HEK293T (cell line): ENCODE measurements at regions not wholly inside any gene's neighbourhood (a gene's known extent, or its start where the extent isn't known, plus 50 kb on each side); places are given as distances from the start of the nearest gene placed in this dataset.

ENCODE experiments used
- CTCF ChIA-PET: fragments of 350-600 bp; formaldehyde crosslinking; extraction: SDS; loops from one replicate; lab custom pipeline; 2021; ENCODE audit warnings: antibody characterized with exemption, inconsistent platforms; lab: Yijun Ruan, JAX
- POLR2A ChIA-PET: fragments of 350-600 bp; formaldehyde crosslinking; extraction: SDS; loops from one replicate; lab custom pipeline; 2020; ENCODE audit warnings: antibody characterized with exemption, inconsistent platforms; lab: Yijun Ruan, JAX
- DNase-seq: peaks from one replicate; pipeline ENCODE4 v3.0.0; 2012; ENCODE audit warnings: mixed read lengths; ENCODE audit errors: extremely low spot score
- ARNT ChIP-seq: fragments of 450-650 bp; IDR thresholded peaks from 2 replicates; pipeline ENCODE4 v1.6.1; 2017; ENCODE audit warnings: mild to moderate bottlenecking
- BHLHE40 ChIP-seq: fragments of 450-650 bp; IDR thresholded peaks from 2 replicates; pipeline ENCODE4 v1.6.1; 2016; ENCODE audit warnings: mild to moderate bottlenecking, moderate library complexity, borderline replicate concordance
- CTBP1 ChIP-seq: fragments of 450-650 bp; IDR thresholded peaks from 2 replicates; pipeline ENCODE4 v1.6.1; 2016; ENCODE audit warnings: borderline replicate concordance
- ELF4 ChIP-seq: fragments of 450-650 bp; IDR thresholded peaks from 2 replicates; pipeline ENCODE4 v1.6.1; 2017; ENCODE audit warnings: antibody characterized with exemption
- FOXA1 ChIP-seq: fragments of 450-650 bp; IDR thresholded peaks from 2 replicates; pipeline ENCODE4 v1.6.1; 2016; ENCODE audit warnings: mild to moderate bottlenecking
- FOXK2 ChIP-seq: fragments of 450-650 bp; IDR thresholded peaks from 2 replicates; pipeline ENCODE4 v1.6.1; 2016; ENCODE audit warnings: mild to moderate bottlenecking
- FOXM1 ChIP-seq: fragments of 450-650 bp; IDR thresholded peaks from 2 replicates; pipeline ENCODE4 v1.6.1; 2017; ENCODE audit warnings: mild to moderate bottlenecking, borderline replicate concordance
- HDGF ChIP-seq: fragments of 450-650 bp; IDR thresholded peaks from 2 replicates; pipeline ENCODE4 v1.6.1; 2017; ENCODE audit warnings: antibody characterized with exemption, borderline replicate concordance
- L3MBTL2 ChIP-seq: fragments of 450-650 bp; conservative IDR thresholded peaks from 2 replicates; pipeline ENCODE4 v1.6.1; 2016; ENCODE audit warnings: mild to moderate bottlenecking
- LEF1 ChIP-seq: fragments of 450-650 bp; IDR thresholded peaks from 2 replicates; pipeline ENCODE4 v1.6.1; 2017; ENCODE audit warnings: mild to moderate bottlenecking, borderline replicate concordance
- NFRKB ChIP-seq: fragments of 450-650 bp; IDR thresholded peaks from 2 replicates; pipeline ENCODE4 v1.6.1; 2016; ENCODE audit warnings: mild to moderate bottlenecking, moderate library complexity
- SP1 ChIP-seq: fragments of 450-650 bp; IDR thresholded peaks from 2 replicates; pipeline ENCODE4 v1.6.1; 2017
- SUZ12 ChIP-seq: fragments of 450-650 bp; IDR thresholded peaks from 2 replicates; pipeline ENCODE4 v1.6.1; 2016; ENCODE audit warnings: mild to moderate bottlenecking
- TARDBP ChIP-seq: fragments of 450-650 bp; IDR thresholded peaks from 2 replicates; pipeline ENCODE4 v1.6.1; 2016
- ZNF384 ChIP-seq: fragments of 450-650 bp; IDR thresholded peaks from 2 replicates; pipeline ENCODE4 v1.6.1; 2016
- TF ChIP-seq, protein P1 (sequence below): fragments of 450-650 bp; IDR thresholded peaks from 2 replicates; pipeline ENCODE4 v1.6.1; 2016

DNA sequence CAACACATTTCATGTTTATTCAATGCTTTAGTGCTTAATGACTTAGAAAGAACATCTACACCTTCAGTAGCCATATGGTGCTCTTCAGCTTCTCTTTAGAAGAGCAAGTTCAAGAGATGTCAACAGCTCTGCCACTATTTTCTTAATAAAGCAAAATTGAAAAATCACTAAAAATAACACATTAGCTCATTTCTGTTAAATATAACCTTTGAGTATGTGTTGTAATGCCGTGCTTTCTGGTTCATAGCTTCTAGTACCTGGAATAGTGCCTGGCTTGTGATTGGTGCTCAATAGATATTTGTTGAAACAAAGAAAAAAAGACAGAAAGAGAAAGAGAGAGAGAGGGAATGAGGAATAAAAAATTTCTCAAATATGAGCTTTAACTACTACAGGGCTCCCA lies 349.8 kb upstream of the SPRED2 start:
- DNase-seq, result no peak
- CTCF ChIA-PET, result no interaction called here
- POLR2A ChIA-PET, result no interaction called here
- TF ChIP-seq BHLHE40 (no peak), LEF1 (no peak), CTBP1 (no peak)

DNA sequence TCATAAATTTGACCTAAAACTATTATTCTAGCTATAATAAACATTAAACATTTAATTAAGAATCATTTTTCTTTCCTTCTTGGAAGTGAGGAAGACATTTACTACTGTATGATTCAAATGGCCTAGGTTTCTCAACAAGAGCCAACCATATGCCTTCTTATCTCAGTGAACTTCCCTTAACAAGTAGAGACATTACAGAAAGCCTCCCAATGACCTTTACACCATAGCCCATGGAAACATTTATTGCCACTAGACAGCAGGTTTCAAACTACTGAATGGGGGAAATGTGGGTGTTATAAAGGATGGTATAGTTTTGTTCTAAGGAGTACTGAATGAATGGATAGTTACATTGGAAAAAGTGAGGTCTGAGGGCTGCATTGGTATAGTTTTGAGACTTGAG lies 349.4 kb upstream of the SPRED2 start:
- DNase-seq, result no peak
- POLR2A ChIA-PET, result no interaction called here
- no peak for TF ChIP-seq NFRKB
- no peak for TF ChIP-seq L3MBTL2
- TF ChIP-seq, protein P1, sequence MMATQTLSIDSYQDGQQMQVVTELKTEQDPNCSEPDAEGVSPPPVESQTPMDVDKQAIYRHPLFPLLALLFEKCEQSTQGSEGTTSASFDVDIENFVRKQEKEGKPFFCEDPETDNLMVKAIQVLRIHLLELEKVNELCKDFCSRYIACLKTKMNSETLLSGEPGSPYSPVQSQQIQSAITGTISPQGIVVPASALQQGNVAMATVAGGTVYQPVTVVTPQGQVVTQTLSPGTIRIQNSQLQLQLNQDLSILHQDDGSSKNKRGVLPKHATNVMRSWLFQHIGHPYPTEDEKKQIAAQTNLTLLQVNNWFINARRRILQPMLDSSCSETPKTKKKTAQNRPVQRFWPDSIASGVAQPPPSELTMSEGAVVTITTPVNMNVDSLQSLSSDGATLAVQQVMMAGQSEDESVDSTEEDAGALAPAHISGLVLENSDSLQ, result no peak
- TF ChIP-seq TARDBP, result no peak
- TF ChIP-seq ZNF384, result no peak
- no peak for TF ChIP-seq LEF1
- no peak for TF ChIP-seq FOXM1
- TF ChIP-seq SP1, result no peak
- TF ChIP-seq ELF4, result no peak
- TF ChIP-seq BHLHE40, result no peak
- TF ChIP-seq FOXA1, result no peak
- TF ChIP-seq HDGF, result no peak
- no peak for TF ChIP-seq FOXK2
- no peak for TF ChIP-seq ARNT
- TF ChIP-seq SUZ12, result no peak
- no peak for TF ChIP-seq CTBP1
- CTCF ChIA-PET, result no interaction called here

DNA sequence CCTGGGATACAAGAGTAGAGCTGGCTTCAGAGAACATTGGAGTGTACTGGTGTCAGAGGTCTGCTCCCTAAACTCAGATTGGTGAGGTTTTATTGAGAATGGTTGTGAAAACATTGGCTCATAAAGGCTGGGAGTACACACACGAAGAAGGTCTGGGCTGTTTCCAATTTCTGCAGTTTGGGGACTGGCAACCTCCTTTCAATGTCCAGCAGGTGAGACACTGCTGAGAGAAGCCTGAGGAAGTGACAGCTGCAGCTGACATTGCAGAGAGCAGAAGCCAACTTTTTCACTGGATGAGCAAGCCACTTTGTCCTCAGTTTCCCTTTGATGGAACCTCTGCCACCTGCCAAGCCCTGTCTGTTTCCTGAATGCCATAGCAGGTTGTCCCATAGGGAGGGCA lies 346.6 kb upstream of the SPRED2 start:
- DNase-seq, result no peak
- POLR2A ChIA-PET, result no interaction called here
- CTCF ChIA-PET, result interaction anchor here (0.8 kb wide), 1 partner anchor 41 kb away, joined by 3 read pairs; no protein-coding TSS in a partner anchor
- TF ChIP-seq ARNT, result no peak
- no peak for TF ChIP-seq ZNF384
- no peak for TF ChIP-seq LEF1
- no peak for TF ChIP-seq CTBP1
- TF ChIP-seq BHLHE40, result no peak
- no peak for TF ChIP-seq FOXA1

DNA sequence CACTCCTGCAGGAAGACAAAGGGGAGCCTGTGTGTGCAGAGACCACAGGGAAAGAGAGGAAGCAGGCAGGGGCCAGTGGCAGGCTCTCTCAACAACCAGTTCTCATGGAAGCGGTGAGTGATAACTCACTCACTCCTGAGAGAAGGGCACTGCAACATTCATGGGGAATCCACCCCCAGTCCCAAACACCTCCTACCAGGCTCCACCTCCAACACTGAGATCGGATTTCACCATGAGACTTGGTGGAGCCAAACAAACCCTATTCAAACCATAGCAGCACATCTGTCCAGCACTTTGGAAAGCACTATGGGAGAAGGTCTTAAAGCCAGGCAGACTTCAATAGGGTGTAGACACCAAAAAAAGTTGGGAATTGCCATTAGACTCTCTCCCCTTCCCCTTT lies 345.7 kb upstream of the SPRED2 start:
- ChIA-PET CTCF (interaction anchor here (0.8 kb wide), 1 partner anchor 42 kb away, joined by 3 read pairs; no protein-coding TSS in a partner anchor), POLR2A (no interaction called here)
- no peak for DNase-seq
- TF ChIP-seq SUZ12 (no peak), SP1 (no peak), NFRKB (no peak), TARDBP (no peak), CTBP1 (no peak), LEF1 (no peak), ELF4 (no peak), HDGF (no peak), L3MBTL2 (no peak), FOXA1 (no peak), BHLHE40 (no peak), FOXK2 (no peak), FOXM1 (no peak), ARNT (no peak), ZNF384 (no peak)
- TF ChIP-seq, protein P1, result no peak

DNA sequence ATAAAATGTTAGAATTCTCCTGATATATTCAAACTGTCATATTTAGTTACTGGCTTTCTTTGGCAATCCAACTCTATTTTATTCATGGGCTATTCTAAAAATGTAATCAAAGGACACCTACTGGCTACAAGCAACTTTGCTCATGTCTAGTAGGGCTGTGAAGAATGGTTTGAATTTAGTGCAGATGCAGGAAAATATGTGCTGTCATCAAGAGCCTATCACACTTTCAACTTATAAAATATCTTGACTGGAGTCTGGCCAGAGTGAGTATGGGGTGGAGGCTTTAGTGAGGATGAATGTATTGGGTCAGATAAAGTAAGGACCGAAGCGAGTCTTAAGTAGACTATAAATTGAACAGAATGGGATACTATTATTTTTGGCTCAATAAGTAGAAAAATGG lies 343.4 kb upstream of the SPRED2 start:
- TF ChIP-seq CTBP1, result no peak
- TF ChIP-seq NFRKB, result no peak
- TF ChIP-seq L3MBTL2, result no peak
- no peak for TF ChIP-seq FOXM1
- no peak for TF ChIP-seq SUZ12
- TF ChIP-seq FOXA1, result no peak
- TF ChIP-seq, protein P1, result no peak
- no peak for TF ChIP-seq SP1
- TF ChIP-seq ARNT, result no peak
- TF ChIP-seq FOXK2, result no peak
- no peak for TF ChIP-seq ELF4
- no peak for TF ChIP-seq LEF1
- TF ChIP-seq ZNF384, result no peak
- no peak for TF ChIP-seq BHLHE40
- TF ChIP-seq TARDBP, result no peak
- TF ChIP-seq HDGF, result no peak
- CTCF ChIA-PET, result no interaction called here
- DNase-seq, result no peak
- POLR2A ChIA-PET, result no interaction called here

DNA sequence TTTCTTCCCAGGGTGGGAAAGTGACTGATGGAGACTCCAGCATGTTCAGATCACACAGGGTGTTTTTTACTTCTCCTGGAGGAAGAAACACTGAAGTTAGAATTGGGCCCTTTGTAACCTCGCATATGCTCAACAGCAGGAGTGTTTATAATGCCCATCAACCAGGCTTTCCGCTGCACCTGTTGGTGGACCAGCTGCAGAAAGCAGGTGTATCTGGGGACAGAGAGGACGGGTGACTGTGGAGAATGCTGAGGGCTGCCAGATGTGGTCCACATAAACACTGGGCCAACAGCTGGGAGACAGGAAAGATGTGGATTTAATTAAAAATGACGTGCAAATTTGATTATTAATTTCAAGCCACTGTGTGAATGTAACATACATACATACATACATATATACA lies 335.5 kb upstream of the SPRED2 start:
- ChIA-PET CTCF (no interaction called here), POLR2A (no interaction called here)
- TF ChIP-seq ZNF384 (no peak), CTBP1 (no peak), FOXK2 (no peak), HDGF (no peak)
- no peak for DNase-seq
